Right ventricle myocardium superior (tissue), 1 donor: ENCODE measurements at regions not wholly inside any gene's neighbourhood (a gene's known extent, or its start where the extent isn't known, plus 50 kb on each side); places are given as distances from the start of the nearest gene placed in this dataset.

Source experiments
- ATAC-seq: fragments of 200-7000 bp; cut with Tn5 transposase; one replicate; pipeline ENCODE4 v1.9.1; 2020; ENCODE audit warnings: mild to moderate bottlenecking; ENCODE audit not compliant: poor library complexity
- DNase-seq: peaks from one replicate; pipeline ENCODE4 v3.0.0-alpha.2; 2020
- intact Hi-C: fragments of 100-400 bp; cut with DNase I; formaldehyde crosslinking; loops from one replicate; pipeline ENCODE4 v1.11.2; 2022
- donor health status: DM: no; HTN: yes; CAD: no; lungs with severe emphysema.

DNA sequence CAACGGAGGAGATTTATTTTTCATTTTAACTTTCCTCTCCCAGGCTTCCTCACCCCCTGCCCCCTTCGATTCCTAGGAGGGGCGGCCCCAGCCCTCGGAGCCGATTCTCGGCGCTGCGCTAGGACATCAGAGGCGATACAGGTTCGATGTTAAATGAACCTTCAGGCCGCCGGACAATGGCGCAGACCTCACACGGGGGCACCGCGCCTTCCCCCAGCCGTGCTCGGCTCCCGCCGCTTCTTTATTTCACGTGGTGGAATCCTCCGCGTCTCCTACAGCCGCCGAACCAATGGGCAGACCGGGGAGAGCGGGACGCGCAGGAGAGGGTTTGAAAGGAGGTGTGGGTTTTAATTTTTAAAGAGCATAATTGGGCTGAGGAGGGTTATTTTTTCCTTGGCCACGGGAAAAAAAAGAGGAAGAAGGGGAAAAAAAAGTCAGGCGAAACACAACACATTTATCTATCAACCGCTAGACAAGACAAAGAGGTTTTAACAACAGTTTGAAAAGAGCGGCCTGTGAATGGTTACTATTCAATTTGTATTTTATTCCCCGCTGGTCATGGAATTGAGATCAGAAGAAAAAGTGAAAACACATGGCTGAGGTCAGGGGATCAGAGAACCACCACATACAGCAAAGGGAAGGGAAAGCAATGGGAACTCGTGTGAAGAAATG lies 126.8 kb downstream of the TMEM174 start:
- ATAC-seq (no peak), DNase-seq (no peak)
- intact Hi-C loops, result no loop called here

GRCh38 chr5:73298772-73299630 lies 126.0 kb downstream of the TMEM174 start:
- DNase-seq, result no peak
- peak; percentile 45 for ATAC-seq
- intact Hi-C loops, result no loop called here

DNA sequence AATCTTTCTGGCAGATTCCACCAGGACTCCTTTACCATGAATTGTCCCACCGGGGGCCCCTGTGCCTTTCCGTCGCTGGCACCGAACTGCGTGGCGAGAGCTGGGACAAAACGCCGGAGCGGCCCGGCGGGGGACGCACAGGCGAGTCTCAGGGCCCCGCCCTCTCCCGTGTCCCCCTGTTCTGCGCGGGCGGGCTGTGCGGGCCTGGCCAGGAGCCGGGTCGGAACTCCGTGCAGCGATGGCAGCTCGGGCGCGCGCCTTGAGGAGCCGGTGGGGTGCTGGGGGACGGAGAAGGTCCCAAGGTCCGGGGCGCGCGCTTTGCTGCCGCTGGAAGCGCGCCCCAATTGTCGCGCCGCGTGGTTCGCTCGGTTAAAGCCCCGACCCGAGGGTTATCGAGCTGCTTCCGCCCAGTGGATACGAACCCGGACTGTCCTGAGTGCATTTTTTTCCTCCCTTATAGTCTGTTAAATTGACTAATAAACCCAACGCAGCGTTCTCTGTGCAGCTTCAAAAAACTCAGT lies 125.3 kb downstream of the TMEM174 start:
- intact Hi-C loops, result no loop called here
- no peak for ATAC-seq

GRCh38 chr5:73297430-73297829 lies 124.4 kb downstream of the TMEM174 start:
- intact Hi-C loops, result no loop called here
- no peak for DNase-seq
- no peak for ATAC-seq

More for the DNA sequence above, 125.3 kb downstream of the TMEM174 start:
- DNase-seq, result no peak

- intact Hi-C loops, result no loop called here
- no peak for DNase-seq
- ATAC-seq, result no peak
These were observed 123.8 kb downstream of the TMEM174 start for GRCh38 chr5:73296772-73297171.

- no peak for ATAC-seq
- intact Hi-C loops, result no loop called here
- DNase-seq, result no peak
These were observed 122.9 kb downstream of the TMEM174 start for GRCh38 chr5:73295921-73296320.

GRCh38 chr5:73295447-73295846 lies 122.5 kb downstream of the TMEM174 start:
- no peak for DNase-seq
- intact Hi-C loops, result no loop called here
- no peak for ATAC-seq

- intact Hi-C loops, result no loop called here
- ATAC-seq, result no peak
- no peak for DNase-seq
These were observed 119.9 kb downstream of the TMEM174 start for GRCh38 chr5:73292816-73293459.

DNA sequence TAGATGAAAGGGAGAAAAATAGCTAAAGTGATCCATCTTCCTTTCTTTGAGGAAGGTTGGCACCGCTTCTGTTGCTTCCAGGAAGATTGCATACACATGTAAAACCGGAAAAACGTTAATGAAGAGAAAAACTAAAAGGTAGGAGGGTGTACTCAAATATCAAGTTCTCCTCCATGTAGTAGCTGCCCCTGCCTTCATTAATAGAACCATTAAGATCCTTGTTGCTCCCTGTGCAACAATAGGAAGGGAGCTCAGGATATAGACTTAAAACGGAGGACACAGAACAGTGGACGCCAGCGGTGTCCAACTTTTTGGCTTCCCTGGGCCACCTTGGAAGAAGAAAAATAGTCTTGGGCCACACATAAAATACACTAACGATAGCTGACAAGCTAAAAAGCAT lies 118.9 kb downstream of the TMEM174 start:
- ATAC-seq, result no peak
- DNase-seq, result no peak
- intact Hi-C loops, result no loop called here

DNA sequence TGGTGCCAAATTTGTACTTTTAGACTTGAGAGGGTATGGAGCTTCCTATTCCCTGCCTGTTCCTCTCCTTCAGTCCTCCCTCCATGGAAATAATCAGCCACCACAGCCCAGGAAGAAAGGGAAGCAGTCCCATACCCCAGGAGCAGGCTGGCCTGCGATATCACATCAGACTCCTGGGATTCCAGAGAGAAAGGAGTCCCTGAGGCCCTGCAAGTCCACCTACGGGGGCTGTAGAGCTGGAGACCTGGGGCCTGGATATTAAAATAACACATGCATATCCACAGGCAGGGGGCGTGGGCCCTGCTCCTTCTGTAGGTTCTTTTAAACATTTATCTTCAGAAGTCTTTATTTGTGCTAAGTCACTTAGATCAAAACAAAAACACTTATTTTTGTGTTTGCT lies 117.2 kb downstream of the TMEM174 start:
- intact Hi-C loops, result no loop called here
- no peak for DNase-seq
- no peak for ATAC-seq

- no peak for DNase-seq
- intact Hi-C loops, result no loop called here
- no peak for ATAC-seq
These were observed 116.1 kb downstream of the TMEM174 start for GRCh38 chr5:73288803-73289720.

DNA sequence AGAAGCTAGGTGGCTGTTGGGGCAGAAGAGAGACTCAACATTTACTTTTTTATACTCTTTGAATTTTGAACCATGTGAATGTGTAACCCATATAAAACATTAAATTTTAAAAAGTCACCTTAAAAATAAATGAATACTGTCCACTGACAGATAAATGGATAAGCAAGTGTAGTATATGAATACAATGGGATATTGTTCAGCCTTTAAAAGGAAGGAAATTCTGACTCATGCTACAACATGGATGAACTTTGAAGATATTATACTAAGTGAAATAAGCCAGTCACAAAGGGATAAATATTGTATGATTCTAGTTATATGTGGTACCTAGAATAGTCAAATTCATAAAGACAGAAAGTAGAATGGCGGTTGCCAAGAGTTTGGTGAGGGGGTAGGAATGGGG lies 113.9 kb downstream of the TMEM174 start:
- no peak for ATAC-seq
- no peak for DNase-seq
- intact Hi-C loops, result no loop called here

DNA sequence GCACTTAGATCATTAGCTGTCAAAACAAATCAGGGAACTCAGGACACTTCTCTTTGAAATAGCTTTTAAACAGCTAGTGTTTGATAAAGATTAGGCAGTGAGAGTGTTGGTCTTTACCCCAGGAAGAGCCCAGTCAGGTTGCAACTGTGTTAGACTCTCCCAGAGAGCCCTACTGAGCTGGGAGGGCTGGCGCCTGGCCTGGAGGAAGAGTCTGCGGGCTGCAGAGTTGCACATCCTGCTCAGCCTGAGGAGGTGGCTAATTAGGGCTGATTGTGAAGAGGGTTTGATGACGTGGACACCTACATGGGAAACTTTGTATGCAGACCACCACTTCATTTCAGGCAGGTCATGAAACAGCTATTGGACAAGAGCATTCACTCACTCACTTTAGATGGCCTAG lies 112.0 kb downstream of the TMEM174 start:
- DNase-seq, result no peak
- intact Hi-C loops, result no loop called here
- no peak for ATAC-seq

- intact Hi-C loops, result no loop called here
- DNase-seq, result no peak
- ATAC-seq, result no peak
These were observed 111.3 kb downstream of the TMEM174 start for GRCh38 chr5:73284220-73284795.

- intact Hi-C loops, result no loop called here
- DNase-seq, result no peak
These were observed 109.9 kb downstream of the TMEM174 start for GRCh38 chr5:73282923-73283322.

GRCh38 chr5:73282383-73282782 lies 109.4 kb downstream of the TMEM174 start:
- ATAC-seq (no peak), DNase-seq (no peak)
- intact Hi-C loops, result no loop called here

More at GRCh38 chr5:73282923-73283322, 109.9 kb downstream of the TMEM174 start:
- ATAC-seq, result no peak

DNA sequence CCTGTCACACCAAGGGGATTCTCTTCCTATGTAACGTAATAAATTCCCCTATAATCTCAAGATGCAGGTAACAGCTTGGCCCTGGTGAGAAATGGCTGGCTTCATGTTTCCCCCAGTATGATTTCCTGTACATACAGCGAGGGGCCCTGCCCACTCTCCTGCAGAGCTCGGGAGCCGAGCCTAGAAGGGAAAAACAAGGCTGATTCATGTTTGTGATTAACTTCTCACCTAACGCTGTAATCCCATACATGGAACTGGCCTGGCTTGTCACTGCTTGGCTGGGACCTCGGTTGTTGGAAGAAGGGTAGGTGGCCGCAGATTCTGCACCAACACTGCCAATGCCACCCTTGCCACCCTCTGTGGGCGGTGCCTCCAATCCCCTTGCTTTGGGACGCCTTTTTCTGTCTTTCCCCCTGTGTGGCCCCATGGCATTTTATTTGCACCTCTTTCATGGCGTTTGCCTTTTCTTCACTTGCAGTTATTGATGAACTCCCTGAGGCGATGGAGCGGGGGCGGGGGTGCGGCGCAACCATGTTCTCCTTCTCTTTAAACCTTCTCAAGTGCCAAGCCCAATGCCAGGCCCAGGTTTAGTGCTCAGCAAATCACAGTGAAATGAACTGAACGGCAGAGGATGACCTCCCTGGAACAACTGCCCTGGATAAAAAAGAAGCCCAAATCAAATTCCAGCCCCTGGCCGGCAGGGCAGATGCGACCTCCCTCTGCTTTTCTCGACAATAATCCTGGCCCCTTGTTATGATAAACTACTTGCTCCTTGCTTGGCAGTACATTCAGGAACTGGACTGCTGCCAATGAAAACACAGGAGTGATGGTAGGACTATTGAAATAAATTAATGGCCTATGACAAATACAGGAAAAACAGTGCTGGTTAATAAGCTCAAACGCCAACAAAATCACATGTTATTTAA lies 108.1 kb downstream of the TMEM174 start:
- intact Hi-C loops, result no loop called here
- no peak for DNase-seq
- ATAC-seq, result no peak
